ENCODE measurements at regions not wholly inside any gene's neighbourhood (a gene's known extent, or its start where the extent isn't known, plus 50 kb on each side); places are given as distances from the start of the nearest gene placed in this dataset.

- Histone ChIP-seq H3K27me3 (ENCODE audit: control insufficient read depth, insufficient read depth, low read length) (no peaks in the 10 kb centered on the region), H3K4me3 (ENCODE audit: low read depth, low read length) (no peak overlapping the region), H3K36me3 (ENCODE audit: control insufficient read depth, insufficient read depth, low read length) (no peaks in the 10 kb centered on the region)
- DNase-seq (ENCODE audit: low read depth): no peak
- TF ChIP-seq CTCF (IDR thresholded peaks at IDR 0.05; ENCODE audit: insufficient read depth, low read length, poor library complexity, severe bottlenecking): no peak
Observed at GRCh38 chr3:176155012-176155411, 1042.3 kb downstream of the TBL1XR1 start.

GRCh38 chr3:176149567-176149966 lies 1047.7 kb downstream of the TBL1XR1 start:
- no peak overlapping the region for H3K4me3 ChIP-seq (ENCODE audit: low read depth, low read length)
- H3K36me3 ChIP-seq (ENCODE audit: control insufficient read depth, insufficient read depth, low read length): no peaks in the 10 kb centered on the region
- no peak for TF ChIP-seq CTCF (IDR thresholded peaks at IDR 0.05; ENCODE audit: insufficient read depth, low read length, poor library complexity, severe bottlenecking)
- H3K27me3 ChIP-seq (ENCODE audit: control insufficient read depth, insufficient read depth, low read length): no peaks in the 10 kb centered on the region
- no peak for DNase-seq (ENCODE audit: low read depth)

GRCh38 chr3:176147251-176147650 lies 1050.0 kb downstream of the TBL1XR1 start:
- Histone ChIP-seq H3K4me3 (ENCODE audit: low read depth, low read length) (no peak overlapping the region), H3K27me3 (ENCODE audit: control insufficient read depth, insufficient read depth, low read length) (no peaks in the 10 kb centered on the region), H3K36me3 (ENCODE audit: control insufficient read depth, insufficient read depth, low read length) (no peaks in the 10 kb centered on the region)
- TF ChIP-seq CTCF (IDR thresholded peaks at IDR 0.05; ENCODE audit: insufficient read depth, low read length, poor library complexity, severe bottlenecking): no peak
- DNase-seq (ENCODE audit: low read depth): no peak

- no peaks in the 10 kb centered on the region for H3K27me3 ChIP-seq (ENCODE audit: control insufficient read depth, insufficient read depth, low read length)
- H3K36me3 ChIP-seq (ENCODE audit: control insufficient read depth, insufficient read depth, low read length): no peaks in the 10 kb centered on the region
- no peak for DNase-seq (ENCODE audit: low read depth)
- no peak overlapping the region for H3K4me3 ChIP-seq (ENCODE audit: low read depth, low read length)
- TF ChIP-seq CTCF (IDR thresholded peaks at IDR 0.05; ENCODE audit: insufficient read depth, low read length, poor library complexity, severe bottlenecking): no peak
Observed at GRCh38 chr3:176141837-176142236, 1055.4 kb downstream of the TBL1XR1 start.

- H3K4me3 ChIP-seq (ENCODE audit: low read depth, low read length): no peak overlapping the region
- H3K27me3 ChIP-seq (ENCODE audit: control insufficient read depth, insufficient read depth, low read length): no peaks in the 10 kb centered on the region
- DNase-seq (ENCODE audit: low read depth): no peak
- H3K36me3 ChIP-seq (ENCODE audit: control insufficient read depth, insufficient read depth, low read length): no peaks in the 10 kb centered on the region
- no peak for TF ChIP-seq CTCF (IDR thresholded peaks at IDR 0.05; ENCODE audit: insufficient read depth, low read length, poor library complexity, severe bottlenecking)
Observed at GRCh38 chr3:176120507-176120906, 1076.8 kb downstream of the TBL1XR1 start.

- no peaks in the 10 kb centered on the region for H3K27me3 ChIP-seq (ENCODE audit: control insufficient read depth, insufficient read depth, low read length)
- DNase-seq (ENCODE audit: low read depth): no peak
- no peaks in the 10 kb centered on the region for H3K36me3 ChIP-seq (ENCODE audit: control insufficient read depth, insufficient read depth, low read length)
- TF ChIP-seq CTCF (IDR thresholded peaks at IDR 0.05; ENCODE audit: insufficient read depth, low read length, poor library complexity, severe bottlenecking): no peak
- no peak overlapping the region for H3K4me3 ChIP-seq (ENCODE audit: low read depth, low read length)
Observed at GRCh38 chr3:176119826-176120225, 1077.5 kb downstream of the TBL1XR1 start.

Data from kidney epithelial cell (primary cell).